ENCODE measurements at regions not wholly inside any gene's neighbourhood (a gene's known extent, or its start where the extent isn't known, plus 50 kb on each side); places are given as distances from the start of the nearest gene placed in this dataset.

- no peak for TF ChIP-seq REST (IDR thresholded peaks at IDR 0.05; ENCODE audit: low read depth)
- TF ChIP-seq TAF1 (IDR thresholded peaks at IDR 0.05; ENCODE audit: low read depth): no peak
Observed at GRCh38 chr10:3911713-3912442, 126.9 kb upstream of the KLF6 start.

Data from Ishikawa (cell line).